Smooth muscle cell (in vitro differentiated cells): ENCODE measurements at regions not wholly inside any gene's neighbourhood (a gene's known extent, or its start where the extent isn't known, plus 50 kb on each side); places are given as distances from the start of the nearest gene placed in this dataset.

Experiments
- DNase-seq: peaks from one replicate; lab custom pipeline; 2025; ENCODE audit not compliant: unreplicated experiment; lab: John Stamatoyannopoulos, UW
- H2AFZ ChIP-seq: fragments of 200-600 bp; sonication (generic); 2 replicates; pipeline ENCODE4 v1.6.0; 2016; ENCODE audit warnings: antibody characterized with exemption, low read depth, mild to moderate bottlenecking
- H3F3A ChIP-seq: fragments of 200-600 bp; sonication (generic); 2 replicates; pipeline ENCODE4 v1.6.0; 2017; ENCODE audit warnings: antibody characterized with exemption, low read depth
- H3K27ac ChIP-seq: fragments of 200-600 bp; sonication (generic); 2 replicates; pipeline ENCODE4 v1.5.1; 2016; ENCODE audit warnings: low read depth, mild to moderate bottlenecking
- H3K27me3 ChIP-seq: fragments of 200-600 bp; sonication (generic); 2 replicates; pipeline ENCODE4 v1.6.1; 2016; ENCODE audit warnings: low read depth, mild to moderate bottlenecking
- H3K36me3 ChIP-seq: fragments of 200-600 bp; sonication (generic); 2 replicates; pipeline ENCODE4 v1.5.1; 2016; ENCODE audit warnings: low read depth
- H3K4me1 ChIP-seq: fragments of 200-600 bp; sonication (generic); 2 replicates; pipeline ENCODE4 v1.5.1; 2016; ENCODE audit warnings: low read depth
- H3K4me2 ChIP-seq: fragments of 200-600 bp; sonication (generic); 2 replicates; pipeline ENCODE4 v1.6.0; 2016; ENCODE audit warnings: mild to moderate bottlenecking
- H3K4me3 ChIP-seq: fragments of 200-600 bp; sonication (generic); 2 replicates; pipeline ENCODE4 v1.5.1; 2016; ENCODE audit warnings: mild to moderate bottlenecking
- H3K79me2 ChIP-seq: fragments of 200-600 bp; sonication (generic); 2 replicates; pipeline ENCODE4 v1.6.0; 2016; ENCODE audit warnings: low read depth, mild to moderate bottlenecking
- H3K9ac ChIP-seq: fragments of 200-600 bp; sonication (generic); 2 replicates; pipeline ENCODE4 v1.6.0; 2016; ENCODE audit warnings: low read depth
- H3K9me3 ChIP-seq: fragments of 200-600 bp; sonication (generic); replicated peaks from 2 replicates; pipeline ENCODE4 v1.5.1; 2016; ENCODE audit warnings: low read depth
- H4K20me1 ChIP-seq: fragments of 200-600 bp; sonication (generic); 2 replicates; pipeline ENCODE4 v1.6.0; 2016; ENCODE audit warnings: low read depth
- CTCF ChIP-seq: fragments of 200-600 bp; sonication (generic); IDR thresholded peaks from 2 replicates; pipeline ENCODE4 v1.5.1; 2017; ENCODE audit warnings: borderline replicate concordance, mild to moderate bottlenecking, antibody characterized with exemption; ENCODE audit not compliant: insufficient read depth, poor library complexity, severe bottlenecking
- WGBS: methylation state at CpG from one replicate; pipeline ENCODE4 v1.1.7; 2016; ENCODE audit warnings: low lambda C conversion rate; 5-methylcytosine and 5-hydroxymethylcytosine counted together

- no peak overlapping the region for H3K4me3 ChIP-seq
- H3F3A ChIP-seq, result no peaks in the 10 kb centered on the region
- H3K27ac ChIP-seq, result no peak overlapping the region
- TF ChIP-seq CTCF, result no peak
- no peaks in the 10 kb centered on the region for H3K9me3 ChIP-seq
- H3K4me2 ChIP-seq, result no peak overlapping the region
- no peaks in the 10 kb centered on the region for H4K20me1 ChIP-seq
- 83% methylated on average over 3 of the region's 3 CpGs for WGBS
- no peaks in the 10 kb centered on the region for H3K27me3 ChIP-seq
- no peak for DNase-seq
- no peaks in the 10 kb centered on the region for H3K36me3 ChIP-seq
- H3K9ac ChIP-seq, result no peak overlapping the region
- H2AFZ ChIP-seq, result no peak overlapping the region
- H3K79me2 ChIP-seq, result no peaks in the 10 kb centered on the region
- H3K4me1 ChIP-seq, result no peaks in the 10 kb centered on the region
Measured at GRCh38 chr3:99143493-99143892, 242.0 kb upstream of the DCBLD2 start.

- H3K4me2 ChIP-seq, result no peak overlapping the region
- DNase-seq, result no peak
- no peaks in the 10 kb centered on the region for H3K27me3 ChIP-seq
- H3K36me3 ChIP-seq, result no peaks in the 10 kb centered on the region
- no peak overlapping the region for H3K27ac ChIP-seq
- no peaks in the 10 kb centered on the region for H3K9me3 ChIP-seq
- H3K4me1 ChIP-seq, result no peaks in the 10 kb centered on the region
- H3K4me3 ChIP-seq, result no peak overlapping the region
- TF ChIP-seq CTCF, result no peak
- H3K79me2 ChIP-seq, result no peaks in the 10 kb centered on the region
- no peaks in the 10 kb centered on the region for H3F3A ChIP-seq
- H2AFZ ChIP-seq, result no peak overlapping the region
- H3K9ac ChIP-seq, result no peak overlapping the region
- no peaks in the 10 kb centered on the region for H4K20me1 ChIP-seq
Measured at GRCh38 chr3:99134986-99135385, 233.5 kb upstream of the DCBLD2 start.

DNA sequence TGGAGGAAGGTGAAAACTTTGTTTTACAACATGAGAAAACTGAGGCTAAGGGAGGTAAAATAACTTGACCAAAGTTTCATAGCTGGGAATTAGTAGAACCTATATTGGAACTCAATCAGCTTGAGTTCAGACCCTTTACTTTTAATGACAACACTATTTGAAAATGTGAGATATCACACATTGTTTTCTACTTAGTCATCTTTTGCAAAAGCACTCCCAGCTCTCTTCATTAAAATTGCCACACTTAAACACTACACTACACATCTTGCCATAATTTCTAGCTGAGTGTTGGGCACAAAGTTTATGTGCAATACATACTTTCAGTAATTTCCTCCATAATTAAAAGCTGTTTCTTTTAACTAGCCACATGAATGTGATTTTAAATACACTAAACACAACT lies 230.4 kb upstream of the DCBLD2 start:
- Histone ChIP-seq H3K4me3 (no peak overlapping the region), H3K9ac (no peak overlapping the region), H3K79me2 (no peaks in the 10 kb centered on the region), H3K9me3 (no peaks in the 10 kb centered on the region), H4K20me1 (no peaks in the 10 kb centered on the region), H3F3A (no peaks in the 10 kb centered on the region), H3K27me3 (no peaks in the 10 kb centered on the region), H2AFZ (no peak overlapping the region), H3K4me1 (no peaks in the 10 kb centered on the region), H3K4me2 (no peak overlapping the region), H3K36me3 (no peaks in the 10 kb centered on the region), H3K27ac (no peak overlapping the region)
- no peak for TF ChIP-seq CTCF
- DNase-seq, result no peak

GRCh38 chr3:99128725-99129505 lies 227.4 kb upstream of the DCBLD2 start:
- Histone ChIP-seq H3F3A (no peaks in the 10 kb centered on the region), H3K9ac (peak overlapping the region; percentile 49), H3K4me3 (no peak overlapping the region), H2AFZ (peak overlapping the region; percentile 60), H3K9me3 (no peaks in the 10 kb centered on the region), H3K4me2 (peak overlapping the region; percentile 65), H3K4me1 (no peaks in the 10 kb centered on the region), H3K27me3 (no peaks in the 10 kb centered on the region), H4K20me1 (no peaks in the 10 kb centered on the region), H3K27ac (peak overlapping the region; percentile 95), H3K36me3 (no peaks in the 10 kb centered on the region), H3K79me2 (no peaks in the 10 kb centered on the region)
- TF ChIP-seq CTCF, result no peak
- no peak for DNase-seq
- 30% methylated on average over 4 of the region's 4 CpGs for WGBS
